NT2/D1 (cell line): ENCODE measurements at regions not wholly inside any gene's neighbourhood (a gene's known extent, or its start where the extent isn't known, plus 50 kb on each side); places are given as distances from the start of the nearest gene placed in this dataset.

ENCODE experiments used
- DNase-seq: peaks from one replicate; pipeline ENCODE4 v3.0.0-alpha.2; 2011; ENCODE audit warnings: low read depth, low spot score
- H3K27me3 ChIP-seq: 2 replicates; pipeline ENCODE4 v1.6.0; 2011; ENCODE audit warnings: mild to moderate bottlenecking; ENCODE audit not compliant: insufficient read length, insufficient read depth
- H3K36me3 ChIP-seq: 2 replicates; pipeline ENCODE4 v1.6.1; 2011; ENCODE audit warnings: mild to moderate bottlenecking, low read length, mixed read lengths; ENCODE audit not compliant: insufficient read depth, insufficient read length
- H3K4me1 ChIP-seq: 2 replicates; pipeline ENCODE4 v1.5.1; 2011; ENCODE audit not compliant: insufficient read depth, insufficient read length
- H3K4me3 ChIP-seq: 2 replicates; pipeline ENCODE4 v1.5.1; 2011; ENCODE audit warnings: low read depth; ENCODE audit not compliant: insufficient read length
- H3K9ac ChIP-seq: 2 replicates; pipeline ENCODE4 v1.6.0; 2011; ENCODE audit warnings: low read depth; ENCODE audit not compliant: insufficient read length
- H3K9me3 ChIP-seq: 2 replicates; pipeline ENCODE4 v1.5.1; 2011; ENCODE audit warnings: mild to moderate bottlenecking, low read length; ENCODE audit not compliant: insufficient read depth
- SUZ12 ChIP-seq: IDR thresholded peaks from 2 replicates; pipeline ENCODE4 v1.6.1; 2011; ENCODE audit not compliant: insufficient read length, insufficient read depth; ENCODE audit errors: extremely low read depth
- YY1 ChIP-seq: IDR thresholded peaks from 2 replicates; pipeline ENCODE4 v1.6.1; 2011; ENCODE audit not compliant: insufficient read length, insufficient read depth
- ZNF274 ChIP-seq: IDR thresholded peaks from 2 replicates; pipeline ENCODE4 v1.6.1; 2011; ENCODE audit warnings: mild to moderate bottlenecking, low read depth, low read length

GRCh38 chr3:31432897-31433678, 99.6 kb upstream of the STT3B start:
- Histone ChIP-seq H3K4me1 (no peaks in the 10 kb centered on the region), H3K9ac (no peak overlapping the region), H3K27me3 (no peaks in the 10 kb centered on the region), H3K4me3 (no peak overlapping the region), H3K36me3 (no peaks in the 10 kb centered on the region), H3K9me3 (peaks cover 20% of the 10 kb centered on the region)
- TF ChIP-seq SUZ12: no peak
- no peak for TF ChIP-seq YY1
- TF ChIP-seq ZNF274: no peak
- no peak for DNase-seq

GRCh38 chr3:31433679-31433992, 99.1 kb upstream of the STT3B start:
- no peak for DNase-seq

GRCh38 chr3:31434819-31435218, 97.9 kb upstream of the STT3B start:
- H3K27me3 ChIP-seq: no peaks in the 10 kb centered on the region
- no peaks in the 10 kb centered on the region for H3K4me1 ChIP-seq

More at GRCh38 chr3:31433679-31433992, 99.1 kb upstream of the STT3B start:
- no peak for TF ChIP-seq SUZ12
- Histone ChIP-seq H3K36me3 (no peaks in the 10 kb centered on the region), H3K9ac (no peak overlapping the region), H3K9me3 (peaks cover 20% of the 10 kb centered on the region), H3K4me3 (no peak overlapping the region), H3K27me3 (no peaks in the 10 kb centered on the region), H3K4me1 (no peaks in the 10 kb centered on the region)

DNA sequence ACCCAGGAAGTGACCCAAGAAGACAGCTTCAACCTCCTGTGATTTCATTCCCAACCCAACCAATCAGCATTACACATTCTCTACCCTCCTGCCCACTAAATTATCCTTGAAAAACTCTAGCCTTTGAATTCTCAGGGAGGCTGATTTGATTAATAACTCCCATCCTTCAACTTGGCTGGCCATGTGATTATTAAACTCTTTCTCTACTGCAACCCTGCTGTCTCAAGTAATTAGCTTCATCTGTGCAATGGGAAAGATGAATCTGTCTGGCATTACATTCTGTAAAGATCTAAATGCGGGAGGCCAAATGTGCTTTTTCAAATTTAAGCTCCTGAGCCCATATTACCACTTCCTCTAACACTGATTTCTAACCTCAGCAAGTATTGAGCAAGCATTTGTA, 95.9 kb upstream of the STT3B start:
- H3K36me3 ChIP-seq: no peaks in the 10 kb centered on the region
- no peak overlapping the region for H3K4me3 ChIP-seq
- no peak for DNase-seq
- no peak overlapping the region for H3K9ac ChIP-seq
- no peak for TF ChIP-seq SUZ12
- TF ChIP-seq ZNF274: no peak
- TF ChIP-seq YY1: no peak
- H3K4me1 ChIP-seq: no peaks in the 10 kb centered on the region
- no peaks in the 10 kb centered on the region for H3K27me3 ChIP-seq
- peaks cover 20% of the 10 kb centered on the region for H3K9me3 ChIP-seq

More at GRCh38 chr3:31434819-31435218, 97.9 kb upstream of the STT3B start:
- no peak overlapping the region for H3K4me3 ChIP-seq
- DNase-seq: no peak
- TF ChIP-seq SUZ12 (no peak), YY1 (no peak), ZNF274 (no peak)
- H3K9ac ChIP-seq: no peak overlapping the region
- H3K36me3 ChIP-seq: no peaks in the 10 kb centered on the region
- H3K9me3 ChIP-seq: peaks cover 20% of the 10 kb centered on the region

- no peaks in the 10 kb centered on the region for H3K4me1 ChIP-seq
- DNase-seq: no peak
- TF ChIP-seq YY1 (no peak), ZNF274 (no peak), SUZ12 (no peak)
- H3K4me3 ChIP-seq: no peak overlapping the region
- H3K27me3 ChIP-seq: no peaks in the 10 kb centered on the region
- no peak overlapping the region for H3K9ac ChIP-seq
- peaks cover 20% of the 10 kb centered on the region for H3K9me3 ChIP-seq
- H3K36me3 ChIP-seq: no peaks in the 10 kb centered on the region
Observed at GRCh38 chr3:31438742-31439141, 94.0 kb upstream of the STT3B start.

DNA sequence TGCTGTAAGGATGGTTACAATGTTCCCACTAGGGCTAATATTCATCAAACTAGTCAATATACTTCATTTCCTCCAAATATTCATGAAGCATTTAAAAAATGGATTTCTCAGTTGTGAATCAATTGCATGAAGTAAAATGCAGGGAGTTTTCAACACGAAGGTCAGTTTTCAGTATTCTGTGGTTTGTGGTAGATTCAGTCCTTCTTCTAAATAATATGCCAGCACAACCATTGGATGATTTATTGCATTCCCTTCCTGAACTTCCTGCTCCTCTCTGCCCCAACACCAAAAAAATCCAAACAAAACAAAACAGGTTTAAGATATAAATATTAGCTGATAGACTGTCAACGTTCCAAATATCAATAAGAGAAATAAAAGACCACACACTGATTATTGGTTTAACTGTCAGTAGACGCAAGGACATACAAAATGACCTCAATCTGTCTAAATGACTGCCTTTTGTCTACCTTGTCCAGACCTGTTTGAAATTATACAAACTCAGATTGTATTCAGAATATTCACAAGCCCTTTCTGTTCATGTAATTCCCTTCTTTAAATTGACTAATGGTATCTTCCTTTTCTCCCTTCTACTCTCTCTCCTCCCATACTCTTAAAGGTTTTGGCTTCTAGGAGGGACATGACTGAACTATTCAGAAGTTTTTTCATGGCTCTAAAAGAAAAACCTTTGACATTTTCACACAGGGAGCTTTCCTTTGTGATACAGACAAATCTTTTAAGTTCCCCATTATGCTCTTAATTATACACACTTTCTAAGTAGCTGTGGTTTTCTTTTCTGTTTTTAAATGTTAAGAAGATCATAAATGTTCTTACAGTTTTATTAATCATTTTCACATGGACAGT, 92.6 kb upstream of the STT3B start:
- Histone ChIP-seq H3K4me3 (no peak overlapping the region), H3K9me3 (peaks cover 20% of the 10 kb centered on the region), H3K27me3 (no peaks in the 10 kb centered on the region), H3K36me3 (no peaks in the 10 kb centered on the region), H3K9ac (no peak overlapping the region), H3K4me1 (no peaks in the 10 kb centered on the region)
- TF ChIP-seq YY1 (no peak), SUZ12 (no peak), ZNF274 (no peak)
- no peak for DNase-seq

GRCh38 chr3:31440878-31441277, 91.8 kb upstream of the STT3B start:
- DNase-seq: no peak
- no peaks in the 10 kb centered on the region for H3K4me1 ChIP-seq
- no peaks in the 10 kb centered on the region for H3K36me3 ChIP-seq
- no peak overlapping the region for H3K9ac ChIP-seq
- no peaks in the 10 kb centered on the region for H3K27me3 ChIP-seq
- no peak overlapping the region for H3K4me3 ChIP-seq
- no peak for TF ChIP-seq SUZ12
- H3K9me3 ChIP-seq: peaks cover 19% of the 10 kb centered on the region
